ENCODE measurements at regions not wholly inside any gene's neighbourhood (a gene's known extent, or its start where the extent isn't known, plus 50 kb on each side); places are given as distances from the start of the nearest gene placed in this dataset. TPM values are rescaled to one million over a fixed set of nuclear protein-coding genes. Genes with fewer than 3 reads are reported as not detected.
A peak's percentile ranks its signal among the peaks of the same experiment; 100 is the strongest.

Small RNA genes in the stretch of these regions (small RNA-seq; reads per million reads assigned to genes)
- gene RF01518 (not detected), gene RNA5SP358 (2.3 reads per million, percentile 83 among the genes with 10 or more reads in this experiment), gene RNA5SP359 (1.9 reads per million, percentile 82 among the genes with 10 or more reads in this experiment)
